HG03039 (cell line): ENCODE measurements at regions not wholly inside any gene's neighbourhood (a gene's known extent, or its start where the extent isn't known, plus 50 kb on each side); places are given as distances from the start of the nearest gene placed in this dataset.
A peak's percentile ranks its signal among the peaks of the same experiment; 100 is the strongest.
"Not testable (repeated sequence)": the region's sequence is repeated elsewhere in the genome, so short reads cannot be mapped to it uniquely, and the experiment has no call there.

Experiments
- ATAC-seq: cut with Tn5 transposase; IDR thresholded peaks from one replicate; pipeline ENCODE4 v1.9.1; 2021; ENCODE audit warnings: mild to moderate bottlenecking, moderate library complexity; ENCODE audit not compliant: unreplicated experiment

DNA sequence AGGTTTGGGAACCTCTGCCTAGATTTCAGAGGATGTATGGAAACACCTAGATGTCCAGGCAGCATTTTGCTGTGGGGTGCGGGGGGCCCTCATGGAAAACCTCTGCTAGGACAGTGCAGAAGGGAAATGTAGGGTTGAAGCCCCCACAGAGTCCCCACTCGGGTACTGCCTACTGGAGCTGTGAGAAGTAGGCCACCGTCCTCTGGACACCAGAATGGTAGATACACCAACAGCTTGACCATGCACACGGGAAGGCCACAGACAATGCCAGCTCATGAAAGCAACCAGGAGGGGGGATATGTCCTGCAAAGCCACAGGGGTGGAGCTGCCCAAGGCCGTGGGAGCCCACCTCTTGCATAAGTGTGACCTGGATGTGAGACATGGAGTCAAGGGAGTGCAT lies 1336.5 kb downstream of the SPATA31A7 start:
- not testable (repeated sequence) for ATAC-seq

DNA sequence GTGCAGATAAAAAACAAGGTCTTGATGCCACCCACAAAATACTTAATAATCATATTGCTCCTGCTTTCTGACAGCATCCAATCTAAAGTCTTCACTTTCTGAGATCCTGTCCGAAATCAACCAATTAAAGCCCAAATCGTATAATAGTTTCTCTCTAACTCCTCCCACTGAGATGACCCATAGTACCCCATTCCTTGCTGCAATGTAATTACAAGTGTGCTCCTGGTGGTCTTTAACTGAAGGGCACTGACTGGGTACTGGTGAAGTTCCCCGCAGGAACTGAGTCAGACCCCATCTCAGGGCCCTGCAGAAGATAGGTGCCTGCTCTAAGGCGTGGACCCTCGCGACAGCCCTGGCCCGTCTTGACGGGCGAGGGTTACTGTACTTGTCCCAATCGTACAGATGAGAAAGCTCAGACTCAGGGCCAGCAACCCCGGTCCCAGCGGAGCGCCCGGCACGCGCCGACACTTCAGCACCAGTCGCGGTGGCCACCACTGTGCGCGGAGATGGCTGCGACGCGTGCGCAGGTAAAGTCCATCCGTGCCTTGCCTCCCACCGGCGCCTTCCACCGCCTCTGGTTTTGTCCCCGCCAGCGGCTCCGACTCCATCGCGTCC lies 1342.4 kb downstream of the SPATA31A7 start:
- not testable (repeated sequence) for ATAC-seq

DNA sequence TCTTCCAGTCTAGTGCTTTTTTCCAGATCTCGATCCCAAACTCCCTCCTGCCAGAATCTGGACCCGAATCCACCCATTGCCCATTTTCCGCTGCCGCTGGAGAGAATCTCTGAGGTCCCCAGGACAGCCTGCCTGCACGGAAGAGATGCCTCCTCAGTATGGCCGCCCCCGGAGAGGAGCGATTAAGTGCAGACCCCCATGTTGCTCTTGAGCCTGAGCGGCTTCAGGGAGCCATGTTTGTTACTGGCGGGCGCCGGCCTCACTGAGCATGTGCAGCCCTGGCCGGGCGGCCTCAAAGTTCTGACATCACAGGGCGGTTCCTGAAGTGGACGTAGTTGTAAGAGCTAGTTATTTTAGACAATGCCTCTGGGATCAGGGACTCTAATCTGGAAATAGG lies 1342.9 kb downstream of the SPATA31A7 start:
- ATAC-seq, result not testable (repeated sequence)

- peak; percentile 76 for ATAC-seq
Observed at GRCh38 chr9:62550539-62550938, 1360.7 kb downstream of the SPATA31A7 start.

- ATAC-seq, result not testable (repeated sequence)
Observed at GRCh38 chr9:62560603-62561002, 1370.8 kb downstream of the SPATA31A7 start.

DNA sequence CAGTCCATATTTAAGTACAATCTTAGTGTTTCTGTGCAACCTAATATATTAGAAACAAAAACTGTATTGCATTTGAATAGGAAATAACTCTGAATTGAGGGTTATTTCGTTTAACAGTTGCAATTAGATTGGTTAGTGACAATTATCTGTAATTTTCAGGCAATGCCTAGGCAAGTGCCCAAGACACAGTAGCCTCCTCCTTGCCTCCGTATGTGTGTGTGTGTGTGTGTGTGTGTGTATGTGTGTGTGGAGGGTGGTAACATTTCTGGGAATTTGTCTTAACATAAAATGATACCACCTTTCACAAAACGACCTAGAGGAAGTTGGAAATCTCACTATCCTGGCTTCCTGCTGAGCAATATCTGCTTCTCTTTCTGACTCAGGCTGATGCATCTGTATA lies 1375.3 kb downstream of the SPATA31A7 start:
- ATAC-seq, result not testable (repeated sequence)

DNA sequence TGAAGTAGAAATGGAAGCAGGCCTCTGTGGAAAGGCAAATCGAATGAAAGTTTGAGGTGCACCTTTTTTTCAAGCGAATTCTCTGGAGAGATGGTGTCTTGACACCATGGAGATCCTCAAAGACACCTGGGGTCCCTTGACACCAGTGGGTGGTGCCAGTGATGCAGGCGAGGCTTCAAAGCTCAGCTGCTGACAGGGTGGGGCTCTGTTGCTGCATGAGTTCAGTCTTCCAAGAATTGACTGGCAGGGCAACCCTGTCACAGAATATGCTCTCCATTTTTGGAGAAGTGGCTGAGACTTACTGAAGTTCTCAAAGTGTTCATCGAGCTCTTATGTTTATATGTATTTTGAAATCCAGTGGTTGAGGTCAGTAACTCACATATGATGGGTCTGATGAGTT lies 1376.6 kb downstream of the SPATA31A7 start:
- ATAC-seq, result not testable (repeated sequence)

DNA sequence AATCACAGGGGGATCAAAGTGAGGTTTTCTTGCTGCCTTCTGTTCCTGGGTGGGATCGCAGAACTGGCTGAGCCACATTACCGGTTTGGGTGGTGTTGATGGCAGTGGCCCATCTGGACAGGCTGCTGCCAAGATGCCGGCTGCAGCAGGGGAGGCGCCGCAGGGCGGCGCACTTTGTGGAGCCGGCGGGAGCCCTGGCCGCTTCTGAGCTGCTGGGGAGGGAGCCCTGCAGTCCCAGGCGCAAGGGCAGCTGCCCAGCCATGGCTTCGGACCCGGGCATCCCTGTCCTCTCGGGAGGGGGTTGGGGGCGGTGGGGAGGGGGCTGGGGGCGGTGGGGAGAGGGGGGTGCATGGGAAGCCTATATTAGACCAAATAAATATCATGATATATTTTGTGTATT lies 1407.3 kb downstream of the SPATA31A7 start:
- not testable (repeated sequence) for ATAC-seq
